Neural progenitor cell (in vitro differentiated cells): ENCODE measurements at regions not wholly inside any gene's neighbourhood (a gene's known extent, or its start where the extent isn't known, plus 50 kb on each side); places are given as distances from the start of the nearest gene placed in this dataset.

Experiments
- EZH2 ChIP-seq: fragments of 200-600 bp; sonication (generic); IDR thresholded peaks from 2 replicates; pipeline ENCODE4 v1.6.1; 2017; ENCODE audit warnings: antibody characterized with exemption, mild to moderate bottlenecking, moderate library complexity
- TF ChIP-seq, protein P1 (sequence below): fragments of 200-600 bp; sonication (generic); IDR thresholded peaks from 2 replicates; pipeline ENCODE4 v1.5.1; 2017; ENCODE audit warnings: antibody characterized with exemption, mild to moderate bottlenecking

DNA sequence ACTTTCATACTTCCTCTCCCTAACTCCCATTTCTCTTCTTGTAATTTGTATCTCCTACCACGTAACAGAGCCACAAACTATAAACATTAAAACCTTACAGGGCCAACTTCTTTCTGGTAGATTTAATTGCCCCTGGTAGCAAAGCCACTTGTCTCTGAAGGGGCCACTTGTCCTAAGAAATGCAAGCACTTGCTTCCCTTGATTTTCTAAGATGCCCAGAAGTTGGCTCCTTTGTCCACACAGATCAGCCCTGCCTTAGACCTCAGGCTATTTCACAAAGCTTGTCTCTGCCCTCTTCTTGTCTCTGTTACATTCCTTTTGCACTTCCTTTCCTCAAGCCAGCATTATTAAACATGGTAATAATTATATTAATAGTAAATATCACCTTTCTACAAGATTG lies 80.6 kb upstream of the CXXC4 start:
- no peak for TF ChIP-seq EZH2
- TF ChIP-seq, protein P1, sequence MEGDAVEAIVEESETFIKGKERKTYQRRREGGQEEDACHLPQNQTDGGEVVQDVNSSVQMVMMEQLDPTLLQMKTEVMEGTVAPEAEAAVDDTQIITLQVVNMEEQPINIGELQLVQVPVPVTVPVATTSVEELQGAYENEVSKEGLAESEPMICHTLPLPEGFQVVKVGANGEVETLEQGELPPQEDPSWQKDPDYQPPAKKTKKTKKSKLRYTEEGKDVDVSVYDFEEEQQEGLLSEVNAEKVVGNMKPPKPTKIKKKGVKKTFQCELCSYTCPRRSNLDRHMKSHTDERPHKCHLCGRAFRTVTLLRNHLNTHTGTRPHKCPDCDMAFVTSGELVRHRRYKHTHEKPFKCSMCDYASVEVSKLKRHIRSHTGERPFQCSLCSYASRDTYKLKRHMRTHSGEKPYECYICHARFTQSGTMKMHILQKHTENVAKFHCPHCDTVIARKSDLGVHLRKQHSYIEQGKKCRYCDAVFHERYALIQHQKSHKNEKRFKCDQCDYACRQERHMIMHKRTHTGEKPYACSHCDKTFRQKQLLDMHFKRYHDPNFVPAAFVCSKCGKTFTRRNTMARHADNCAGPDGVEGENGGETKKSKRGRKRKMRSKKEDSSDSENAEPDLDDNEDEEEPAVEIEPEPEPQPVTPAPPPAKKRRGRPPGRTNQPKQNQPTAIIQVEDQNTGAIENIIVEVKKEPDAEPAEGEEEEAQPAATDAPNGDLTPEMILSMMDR = no peak
